Activated CD8-positive, alpha-beta memory T cell treated with anti-CD3 and anti-CD28 coated beads, Interleukin-2, amount 10 ng/mL, durations not matched to agents 7 days and 5 days (primary cell): ENCODE measurements at regions not wholly inside any gene's neighbourhood (a gene's known extent, or its start where the extent isn't known, plus 50 kb on each side); places are given as distances from the start of the nearest gene placed in this dataset.
"Not testable (repeated sequence)": the region's sequence is repeated elsewhere in the genome, so short reads cannot be mapped to it uniquely, and the experiment has no call there.

Experiments
- ATAC-seq: fragments of 150-1000 bp; cut with Tn5 transposase; one replicate; pipeline ENCODE4 v1.10.0; 2021; ENCODE audit warnings: moderate library complexity
- CTCF ChIA-PET: fragments of 350-600 bp; sonication (Branson Sonifier 250); formaldehyde crosslinking; loops from one replicate; lab custom pipeline; 2021; ENCODE audit warnings: antibody characterized with exemption; lab: Charles Lee
- DNase-seq: peaks from one replicate; pipeline ENCODE4 v3.0.0-alpha.2; 2020
- H3K27ac Mint-ChIP-seq: one replicate; pipeline ENCODE4 v1.8.0; 2021; ENCODE audit warnings: mild to moderate bottlenecking, mixed read lengths
- H3K27me3 Mint-ChIP-seq: one replicate; pipeline ENCODE4 v1.8.0; 2021; ENCODE audit warnings: mixed read lengths
- H3K36me3 Mint-ChIP-seq: one replicate; pipeline ENCODE4 v1.8.0; 2021; ENCODE audit warnings: mild to moderate bottlenecking, mixed read lengths
- H3K4me1 Mint-ChIP-seq: one replicate; pipeline ENCODE4 v1.8.0; 2021; ENCODE audit warnings: mixed read lengths
- H3K4me3 Mint-ChIP-seq: one replicate; pipeline ENCODE4 v1.8.0; 2021; ENCODE audit warnings: mild to moderate bottlenecking, moderate library complexity, mixed read lengths
- H3K9me3 Mint-ChIP-seq: one replicate; pipeline ENCODE4 v1.8.0; 2022; ENCODE audit warnings: low read depth, mixed read lengths

- H3K4me3 Mint-ChIP-seq, H3K36me3 Mint-ChIP-seq, ATAC-seq, H3K27me3 Mint-ChIP-seq, DNase-seq, H3K4me1 Mint-ChIP-seq, CTCF ChIA-PET, H3K27ac Mint-ChIP-seq, H3K9me3 Mint-ChIP-seq: not testable (repeated sequence)
These were observed 221.1 kb downstream of the ZNF37A start for GRCh38 chr10:38315090-38315805.

- H3K4me3 Mint-ChIP-seq, H3K9me3 Mint-ChIP-seq, DNase-seq, H3K36me3 Mint-ChIP-seq, H3K4me1 Mint-ChIP-seq, H3K27me3 Mint-ChIP-seq, H3K27ac Mint-ChIP-seq, ATAC-seq, CTCF ChIA-PET: not testable (repeated sequence)
These were observed 227.3 kb downstream of the ZNF37A start for GRCh38 chr10:38321393-38321792.

DNA sequence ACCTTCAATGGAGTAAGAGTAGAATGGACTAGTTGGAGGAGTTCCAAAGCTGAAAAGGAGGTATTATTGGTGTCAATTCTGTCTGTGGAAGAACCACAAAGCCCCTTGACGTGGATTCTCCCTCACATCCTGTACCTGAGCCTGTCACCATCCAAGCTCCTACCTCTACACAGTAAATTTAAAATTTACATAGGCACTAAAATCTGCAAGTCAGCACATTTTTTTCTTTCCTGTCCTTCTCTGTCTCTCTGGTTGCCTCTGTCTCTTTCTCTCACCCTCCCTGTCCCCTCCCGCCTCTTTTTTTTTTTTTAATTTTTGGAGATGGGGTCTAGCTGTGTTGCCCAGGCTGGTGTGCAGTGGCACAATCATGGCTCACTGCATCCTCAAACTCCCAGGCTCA, 236.2 kb downstream of the ZNF37A start:
- H3K27me3 Mint-ChIP-seq, ATAC-seq, H3K36me3 Mint-ChIP-seq, H3K27ac Mint-ChIP-seq, CTCF ChIA-PET, DNase-seq, H3K4me3 Mint-ChIP-seq, H3K9me3 Mint-ChIP-seq, H3K4me1 Mint-ChIP-seq: not testable (repeated sequence)

GRCh38 chr10:38331106-38331505, 237.0 kb downstream of the ZNF37A start:
- CTCF ChIA-PET, H3K9me3 Mint-ChIP-seq, H3K27me3 Mint-ChIP-seq, H3K27ac Mint-ChIP-seq, H3K4me1 Mint-ChIP-seq, ATAC-seq, DNase-seq, H3K36me3 Mint-ChIP-seq, H3K4me3 Mint-ChIP-seq: not testable (repeated sequence)

GRCh38 chr10:38333699-38334098, 239.6 kb downstream of the ZNF37A start:
- H3K4me1 Mint-ChIP-seq, H3K36me3 Mint-ChIP-seq, H3K27me3 Mint-ChIP-seq, DNase-seq, H3K4me3 Mint-ChIP-seq, ATAC-seq, H3K9me3 Mint-ChIP-seq, H3K27ac Mint-ChIP-seq, CTCF ChIA-PET: not testable (repeated sequence)

DNA sequence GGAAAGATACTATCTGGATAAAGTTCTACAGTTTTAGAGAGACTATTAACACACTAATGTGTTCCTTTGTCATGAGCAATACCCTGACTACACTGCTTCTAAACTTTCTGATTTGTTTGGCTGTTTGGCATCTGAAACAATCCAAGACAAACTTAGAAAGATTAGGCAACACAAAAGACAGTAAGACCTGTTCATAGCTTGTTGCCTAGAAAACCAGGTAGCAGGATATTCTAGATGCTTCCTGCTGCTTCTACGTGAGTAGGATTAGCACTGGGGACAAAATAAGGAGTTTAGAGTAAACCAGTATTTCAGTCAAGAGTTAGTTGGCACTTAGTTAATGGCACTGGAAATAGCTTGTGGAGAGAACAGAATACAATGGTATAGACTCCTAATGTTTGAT, 256.5 kb downstream of the ZNF37A start:
- H3K4me1 Mint-ChIP-seq, ATAC-seq, DNase-seq, H3K27ac Mint-ChIP-seq, H3K36me3 Mint-ChIP-seq, H3K4me3 Mint-ChIP-seq, H3K9me3 Mint-ChIP-seq, CTCF ChIA-PET: not testable (repeated sequence)
- H3K27me3 Mint-ChIP-seq, result peaks cover 14% of the 10 kb centered on the region

DNA sequence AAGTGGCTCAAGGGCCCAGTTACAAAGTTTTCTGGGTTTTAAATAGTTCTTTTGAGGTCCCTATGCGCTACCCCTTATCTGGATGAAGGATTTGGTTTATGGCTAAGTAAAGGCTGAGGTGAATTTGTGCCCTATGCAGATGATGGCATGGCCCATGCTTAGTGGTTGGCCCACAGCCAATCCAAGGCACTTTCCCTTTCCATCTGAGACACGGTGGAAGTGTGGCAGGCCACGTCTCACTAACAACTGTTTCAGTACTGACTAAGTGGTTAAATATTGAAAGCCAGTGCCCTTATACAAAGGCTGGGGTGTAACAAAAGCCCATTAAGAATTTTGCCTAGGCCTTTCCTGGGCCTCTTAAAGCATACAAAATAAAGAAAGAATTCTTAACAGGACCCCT, 260.3 kb downstream of the ZNF37A start:
- H3K4me3 Mint-ChIP-seq, ATAC-seq, H3K9me3 Mint-ChIP-seq, H3K27me3 Mint-ChIP-seq, DNase-seq, CTCF ChIA-PET, H3K36me3 Mint-ChIP-seq, H3K27ac Mint-ChIP-seq: not testable (repeated sequence)
- H3K4me1 Mint-ChIP-seq, result peaks cover 14% of the 10 kb centered on the region

DNA sequence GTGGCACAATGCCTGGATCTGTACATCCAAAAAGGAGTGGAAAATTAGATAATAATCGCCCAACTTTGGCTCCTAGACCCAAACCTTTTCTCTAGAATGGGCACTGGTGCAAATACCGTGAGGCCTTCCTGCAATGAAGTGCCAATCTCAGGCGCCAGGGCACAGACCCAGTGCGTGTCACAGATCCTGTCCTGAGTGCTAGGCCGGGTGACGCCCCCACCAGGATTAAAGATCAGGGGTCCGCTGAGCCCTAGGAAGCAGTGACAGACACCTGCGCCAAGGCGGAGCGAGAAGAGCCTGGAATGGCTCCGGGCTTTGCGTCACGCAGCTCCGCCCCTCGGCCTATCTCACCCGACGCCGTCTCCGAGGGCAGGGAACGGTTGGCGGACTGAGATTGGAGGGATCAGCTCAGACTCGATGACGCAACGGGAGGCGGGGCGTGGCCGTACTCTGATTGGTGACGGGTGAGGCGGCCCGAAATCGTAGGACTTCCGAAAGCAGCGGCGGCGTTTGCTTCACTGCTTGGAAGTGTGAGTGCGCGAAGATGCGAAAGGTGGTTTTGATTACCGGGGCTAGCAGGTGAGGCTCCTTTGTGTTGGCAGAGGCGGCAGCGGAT, 261.9 kb downstream of the ZNF37A start:
- Mint-ChIP-seq H3K27ac (peak overlapping the region; percentile 95), H3K4me3 (peak overlapping the region; percentile 79), H3K4me1 (peaks cover 16% of the 10 kb centered on the region)
- H3K27me3 Mint-ChIP-seq, CTCF ChIA-PET, H3K9me3 Mint-ChIP-seq, H3K36me3 Mint-ChIP-seq: not testable (repeated sequence)
- ATAC-seq, result peak; percentile 99
- DNase-seq, result peak; percentile 88

DNA sequence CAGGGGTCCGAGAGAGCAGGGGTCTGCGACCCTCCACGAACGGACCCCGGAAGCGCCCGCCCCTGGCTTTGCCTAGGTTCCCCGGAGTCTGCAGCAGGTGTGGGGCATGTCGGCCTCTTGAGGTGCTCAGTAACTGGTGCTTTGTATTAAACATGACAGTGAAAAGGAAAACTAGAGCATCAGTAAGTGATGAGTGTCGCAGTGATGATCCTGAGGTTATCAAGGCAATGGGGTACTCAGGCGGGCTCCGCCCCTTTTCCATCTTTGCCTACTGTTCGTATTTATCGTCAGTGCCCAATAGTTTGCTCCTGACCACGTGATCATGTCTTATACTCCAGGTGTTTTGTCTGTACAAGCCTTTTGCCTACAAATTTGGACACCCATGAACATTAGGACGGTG, 262.4 kb downstream of the ZNF37A start:
- ATAC-seq, result peak; percentile 46
- CTCF ChIA-PET, DNase-seq, H3K27me3 Mint-ChIP-seq, H3K9me3 Mint-ChIP-seq, H3K36me3 Mint-ChIP-seq: not testable (repeated sequence)
- H3K4me1 Mint-ChIP-seq, result peaks cover 17% of the 10 kb centered on the region
- H3K27ac Mint-ChIP-seq, result peak overlapping the region; percentile 95
- peak overlapping the region; percentile 79 for H3K4me3 Mint-ChIP-seq

- Mint-ChIP-seq H3K4me1 (peaks cover 31% of the 10 kb centered on the region), H3K36me3 (peaks cover 43% of the 10 kb centered on the region)
- H3K27me3 Mint-ChIP-seq, H3K27ac Mint-ChIP-seq, ATAC-seq, H3K9me3 Mint-ChIP-seq, H3K4me3 Mint-ChIP-seq, CTCF ChIA-PET, DNase-seq: not testable (repeated sequence)
These were observed 268.4 kb downstream of the ZNF37A start for GRCh38 chr10:38362514-38362913.

DNA sequence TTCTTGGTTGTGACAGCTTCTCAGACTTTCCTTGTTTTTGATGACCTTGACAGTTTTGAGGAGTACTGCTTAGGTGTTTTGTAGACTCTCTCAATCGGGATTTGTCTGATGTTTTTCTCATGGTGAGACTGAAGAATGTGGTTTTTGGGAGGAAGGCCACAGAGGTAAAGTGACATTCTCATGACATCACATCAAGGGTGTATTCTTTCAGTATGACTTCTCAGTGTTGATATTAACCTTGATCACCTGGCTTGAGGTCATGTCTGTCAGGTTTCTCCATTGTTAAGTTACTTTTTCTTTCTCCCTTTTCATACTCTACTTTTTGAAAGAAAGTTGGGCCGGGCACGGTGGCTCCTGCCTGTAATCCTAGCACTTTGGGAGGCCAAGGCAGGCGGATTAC, 269.9 kb downstream of the ZNF37A start:
- H3K4me3 Mint-ChIP-seq, ATAC-seq, H3K27me3 Mint-ChIP-seq, CTCF ChIA-PET, DNase-seq, H3K9me3 Mint-ChIP-seq, H3K27ac Mint-ChIP-seq: not testable (repeated sequence)
- peaks cover 41% of the 10 kb centered on the region for H3K36me3 Mint-ChIP-seq
- H3K4me1 Mint-ChIP-seq, result peaks cover 23% of the 10 kb centered on the region

DNA sequence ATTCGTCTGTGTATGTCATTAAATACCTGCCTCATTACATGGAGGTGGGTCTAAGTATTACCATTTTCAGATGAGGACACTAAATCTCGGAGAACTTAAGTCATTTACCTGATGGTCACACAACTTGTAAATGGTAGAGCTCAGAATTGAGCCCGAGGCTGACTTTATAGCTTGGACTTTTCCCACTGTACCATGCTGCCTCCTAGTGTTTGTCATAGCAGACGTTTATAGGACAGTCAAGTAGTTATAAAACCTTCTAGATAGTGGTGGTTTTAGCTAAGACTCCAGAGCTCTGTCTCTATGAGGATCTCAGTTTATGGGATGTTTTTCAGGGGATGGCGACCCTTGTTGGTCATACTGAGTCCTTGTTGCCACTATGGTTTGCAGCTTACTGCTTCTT, 271.8 kb downstream of the ZNF37A start:
- CTCF ChIA-PET, result interaction anchor here (0.9 to 1.9 kb wide), 2 partner anchors 389 to 403 kb away, joined by 3 to 5 read pairs; partner anchors contain the start of gene ZNF25
- Mint-ChIP-seq H3K36me3 (peaks cover 51% of the 10 kb centered on the region), H3K4me1 (peaks cover 21% of the 10 kb centered on the region)
- H3K4me3 Mint-ChIP-seq, H3K27me3 Mint-ChIP-seq, H3K27ac Mint-ChIP-seq, DNase-seq, H3K9me3 Mint-ChIP-seq: not testable (repeated sequence)
- peak; percentile 57 for ATAC-seq

DNA sequence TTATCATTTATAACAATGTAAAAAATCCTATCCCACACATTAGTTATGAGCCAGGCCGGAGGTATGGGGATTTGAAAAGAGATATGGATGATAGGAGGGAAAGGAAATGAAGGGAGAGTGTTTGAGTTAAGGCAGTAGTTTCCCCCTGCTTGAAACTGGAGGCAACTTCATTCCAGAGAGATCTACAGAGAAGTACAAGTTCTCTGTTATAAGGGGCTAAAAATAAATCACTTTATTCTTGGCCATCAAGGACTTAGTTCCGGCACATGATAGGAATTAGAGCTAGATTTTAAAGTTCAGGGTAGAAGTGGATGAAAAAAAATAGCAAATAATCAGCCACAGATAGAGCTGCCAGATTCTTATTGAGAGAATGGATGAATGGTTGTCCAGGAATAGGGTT, 289.7 kb downstream of the ZNF37A start:
- H3K36me3 Mint-ChIP-seq, H3K27me3 Mint-ChIP-seq, H3K4me1 Mint-ChIP-seq, H3K9me3 Mint-ChIP-seq, DNase-seq, ATAC-seq, CTCF ChIA-PET, H3K4me3 Mint-ChIP-seq, H3K27ac Mint-ChIP-seq: not testable (repeated sequence)

GRCh38 chr10:38386869-38387268, 292.7 kb downstream of the ZNF37A start:
- H3K27ac Mint-ChIP-seq, H3K4me3 Mint-ChIP-seq, CTCF ChIA-PET: not testable (repeated sequence)

More at GRCh38 chr10:38386869-38387268, 292.7 kb downstream of the ZNF37A start:
- not testable (repeated sequence) for H3K27me3 Mint-ChIP-seq, DNase-seq, H3K36me3 Mint-ChIP-seq, ATAC-seq, H3K4me1 Mint-ChIP-seq, H3K9me3 Mint-ChIP-seq
